SK-N-MC (cell line): ENCODE measurements at regions not wholly inside any gene's neighbourhood (a gene's known extent, or its start where the extent isn't known, plus 50 kb on each side); places are given as distances from the start of the nearest gene placed in this dataset.

Source experiments
- EZH2 ChIP-seq: fragments of 200-600 bp; sonication (generic); IDR thresholded peaks from one replicate; pipeline ENCODE4 v1.6.1; 2017; ENCODE audit warnings: antibody characterized with exemption
- POLR2AphosphoS5 ChIP-seq: IDR thresholded peaks from 2 replicates; pipeline ENCODE4 v1.6.1; 2012; ENCODE audit warnings: mild to moderate bottlenecking, low read depth, low read length, borderline replicate concordance

- no peak for TF ChIP-seq EZH2
- TF ChIP-seq POLR2AphosphoS5: no peak
Observed at GRCh38 chr6:94129926-94130325, 710.6 kb upstream of the EPHA7 start.
